A549 (cell line): ENCODE measurements at regions not wholly inside any gene's neighbourhood (a gene's known extent, or its start where the extent isn't known, plus 50 kb on each side); places are given as distances from the start of the nearest gene placed in this dataset.

Experiments used
- CBX8 ChIP-seq: fragments of 200-600 bp; sonication (generic); IDR thresholded peaks from 2 replicates; pipeline ENCODE4 v1.6.1; 2016
- CEBPB ChIP-seq, 2 experiments: fragments of >200 bp in 1 of 2; sonication (Bioruptor Twin) in 1 of 2; formaldehyde crosslinking in 1 of 2; IDR thresholded peaks; 2 replicates each; pipeline ENCODE4 v1.6.1; 2012 to 2016
- CHD2 ChIP-seq: fragments of 150-350 bp; IDR thresholded peaks from 2 replicates; pipeline ENCODE4 v1.6.1; 2014; ENCODE audit warnings: low read length; ENCODE audit not compliant: partially characterized antibody
- EP300 ChIP-seq, 2 experiments: fragments of >200 bp; sonication (Bioruptor Twin); formaldehyde crosslinking; IDR thresholded peaks; 2 replicates in 1 of 2; 3 replicates in 1 of 2; pipeline ENCODE4 v1.6.1; 2016 to 2017
- ESRRA ChIP-seq: fragments of 150-350 bp; IDR thresholded peaks from 2 replicates; pipeline ENCODE4 v1.6.1; 2014; ENCODE audit warnings: mild to moderate bottlenecking, low read length, borderline replicate concordance
- HDAC2 ChIP-seq: fragments of 200-600 bp; sonication (generic); IDR thresholded peaks from 2 replicates; pipeline ENCODE4 v1.6.1; 2016
- MAFK ChIP-seq: fragments of 450-650 bp; IDR thresholded peaks from 2 replicates; pipeline ENCODE4 v1.6.1; 2014; ENCODE audit not compliant: partially characterized antibody
- MAZ ChIP-seq: fragments of 150-350 bp; IDR thresholded peaks from 2 replicates; pipeline ENCODE4 v1.6.1; 2014; ENCODE audit warnings: antibody characterized with exemption, low read depth, low read length, borderline replicate concordance
- POLR2A ChIP-seq: IDR thresholded peaks from 2 replicates; pipeline ENCODE4 v1.6.1; 2012; ENCODE audit warnings: mild to moderate bottlenecking, low read length
- RFX5 ChIP-seq: fragments of 450-650 bp; IDR thresholded peaks from 2 replicates; pipeline ENCODE4 v1.7.1; 2014; ENCODE audit warnings: antibody characterized with exemption, mild to moderate bottlenecking, moderate library complexity
- SMC3 ChIP-seq: fragments of >200 bp; sonication (Bioruptor Twin); formaldehyde crosslinking; IDR thresholded peaks from 3 replicates; pipeline ENCODE4 v1.6.1; 2018; ENCODE audit warnings: inconsistent platforms
- USF2 ChIP-seq: fragments of 450-650 bp; IDR thresholded peaks from 2 replicates; pipeline ENCODE4 v1.6.1; 2014; ENCODE audit warnings: antibody characterized with exemption
- TF ChIP-seq, protein P1 (sequence below): fragments of >200 bp; sonication (Bioruptor Twin); formaldehyde crosslinking; IDR thresholded peaks from 3 replicates; pipeline ENCODE4 v1.5.1; 2016
- TF ChIP-seq, protein P2 (sequence below): IDR thresholded peaks from 2 replicates; pipeline ENCODE4 v1.6.1; 2012; ENCODE audit warnings: low read depth, borderline replicate concordance

GRCh38 chr9:85262333-85262732 lies 479.4 kb downstream of the AGTPBP1 start:
- TF ChIP-seq EP300 (IDR thresholded peaks at IDR 0.05) (no peak), USF2 (no peak), ESRRA (no peak), MAFK (no peak), RFX5 (no peak), POLR2A (no peak), CEBPB (IDR thresholded peaks at IDR 0.05) (no peak), HDAC2 (no peak), CHD2 (no peak), MAZ (no peak), CBX8 (no peak), SMC3 (no peak)
- TF ChIP-seq, protein P1, sequence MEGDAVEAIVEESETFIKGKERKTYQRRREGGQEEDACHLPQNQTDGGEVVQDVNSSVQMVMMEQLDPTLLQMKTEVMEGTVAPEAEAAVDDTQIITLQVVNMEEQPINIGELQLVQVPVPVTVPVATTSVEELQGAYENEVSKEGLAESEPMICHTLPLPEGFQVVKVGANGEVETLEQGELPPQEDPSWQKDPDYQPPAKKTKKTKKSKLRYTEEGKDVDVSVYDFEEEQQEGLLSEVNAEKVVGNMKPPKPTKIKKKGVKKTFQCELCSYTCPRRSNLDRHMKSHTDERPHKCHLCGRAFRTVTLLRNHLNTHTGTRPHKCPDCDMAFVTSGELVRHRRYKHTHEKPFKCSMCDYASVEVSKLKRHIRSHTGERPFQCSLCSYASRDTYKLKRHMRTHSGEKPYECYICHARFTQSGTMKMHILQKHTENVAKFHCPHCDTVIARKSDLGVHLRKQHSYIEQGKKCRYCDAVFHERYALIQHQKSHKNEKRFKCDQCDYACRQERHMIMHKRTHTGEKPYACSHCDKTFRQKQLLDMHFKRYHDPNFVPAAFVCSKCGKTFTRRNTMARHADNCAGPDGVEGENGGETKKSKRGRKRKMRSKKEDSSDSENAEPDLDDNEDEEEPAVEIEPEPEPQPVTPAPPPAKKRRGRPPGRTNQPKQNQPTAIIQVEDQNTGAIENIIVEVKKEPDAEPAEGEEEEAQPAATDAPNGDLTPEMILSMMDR, result no peak
- TF ChIP-seq, protein P2, sequence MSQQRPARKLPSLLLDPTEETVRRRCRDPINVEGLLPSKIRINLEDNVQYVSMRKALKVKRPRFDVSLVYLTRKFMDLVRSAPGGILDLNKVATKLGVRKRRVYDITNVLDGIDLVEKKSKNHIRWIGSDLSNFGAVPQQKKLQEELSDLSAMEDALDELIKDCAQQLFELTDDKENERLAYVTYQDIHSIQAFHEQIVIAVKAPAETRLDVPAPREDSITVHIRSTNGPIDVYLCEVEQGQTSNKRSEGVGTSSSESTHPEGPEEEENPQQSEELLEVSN, result no peak
